ENCODE measurements at regions not wholly inside any gene's neighbourhood (a gene's known extent, or its start where the extent isn't known, plus 50 kb on each side); places are given as distances from the start of the nearest gene placed in this dataset.
"Not testable (repeated sequence)": the region's sequence is repeated elsewhere in the genome, so short reads cannot be mapped to it uniquely, and the experiment has no call there.

DNA sequence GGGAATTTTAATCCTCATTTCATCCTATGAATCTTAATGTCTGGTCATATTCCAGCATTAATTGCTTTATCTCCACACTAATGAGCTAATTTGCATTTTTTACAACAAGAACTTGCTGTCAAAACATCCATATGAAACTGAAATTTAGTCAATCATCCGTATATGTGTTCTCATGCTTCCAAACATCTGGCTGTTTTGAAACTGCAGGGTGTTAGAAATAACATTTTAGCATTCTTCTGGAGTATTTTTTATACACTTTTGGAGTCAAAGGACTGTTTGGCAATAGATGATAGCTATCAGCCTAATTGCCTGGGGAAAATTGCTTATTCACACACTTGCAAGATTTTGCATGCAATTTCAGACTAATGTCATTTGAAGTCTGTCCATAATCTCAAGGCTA lies 1639.3 kb downstream of the KCNT2 start:
- no peak for DNase-seq (ENCODE audit: low read depth, low spot score)
- H3K4me3 ChIP-seq (ENCODE audit: low read length): no peak overlapping the region

GRCh38 chr1:194959795-194960194 lies 1648.4 kb downstream of the KCNT2 start:
- no peak overlapping the region for H3K4me3 ChIP-seq (ENCODE audit: low read length)
- DNase-seq (ENCODE audit: low read depth, low spot score): no peak

DNA sequence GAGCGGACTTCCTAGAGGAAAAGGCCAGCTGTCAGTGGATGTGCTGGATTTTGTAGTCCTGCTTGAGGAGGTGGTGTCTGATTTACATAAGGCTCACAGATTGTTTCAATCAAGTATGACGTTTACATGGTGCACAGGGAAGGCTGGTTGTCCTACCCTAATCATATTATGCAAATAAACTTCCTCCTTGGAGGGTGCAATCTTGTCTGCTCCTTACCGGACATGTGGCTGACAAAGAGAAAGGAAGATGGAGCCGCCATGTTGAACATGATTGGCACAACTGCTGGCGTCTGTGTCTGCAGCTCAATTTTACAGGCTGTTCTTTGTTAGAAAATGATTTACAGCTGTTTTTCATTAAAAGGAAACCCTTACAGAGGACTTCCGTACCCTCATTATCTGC lies 1656.1 kb downstream of the KCNT2 start:
- H3K4me3 ChIP-seq (ENCODE audit: low read length): no peak overlapping the region
- DNase-seq (ENCODE audit: low read depth, low spot score): no peak

DNA sequence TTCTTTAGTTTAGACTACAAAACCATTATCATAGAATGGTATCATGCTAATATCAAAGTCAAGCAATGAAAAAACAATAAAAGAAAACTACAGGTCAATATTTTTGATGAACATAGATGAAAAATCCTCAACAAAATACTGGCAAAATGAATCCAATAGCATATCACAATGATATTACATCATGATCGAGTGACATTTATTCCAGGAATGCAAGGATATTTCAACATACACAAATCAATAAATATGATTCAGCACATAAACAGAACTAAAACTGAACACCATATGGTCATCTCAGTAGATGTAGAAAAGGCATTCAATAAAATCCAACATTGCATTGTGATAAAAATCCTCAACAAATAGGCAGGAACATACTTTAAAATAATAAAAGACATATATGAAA lies 1657.7 kb downstream of the KCNT2 start:
- no peak overlapping the region for H3K4me3 ChIP-seq (ENCODE audit: low read length)
- DNase-seq (ENCODE audit: low read depth, low spot score): no peak

DNA sequence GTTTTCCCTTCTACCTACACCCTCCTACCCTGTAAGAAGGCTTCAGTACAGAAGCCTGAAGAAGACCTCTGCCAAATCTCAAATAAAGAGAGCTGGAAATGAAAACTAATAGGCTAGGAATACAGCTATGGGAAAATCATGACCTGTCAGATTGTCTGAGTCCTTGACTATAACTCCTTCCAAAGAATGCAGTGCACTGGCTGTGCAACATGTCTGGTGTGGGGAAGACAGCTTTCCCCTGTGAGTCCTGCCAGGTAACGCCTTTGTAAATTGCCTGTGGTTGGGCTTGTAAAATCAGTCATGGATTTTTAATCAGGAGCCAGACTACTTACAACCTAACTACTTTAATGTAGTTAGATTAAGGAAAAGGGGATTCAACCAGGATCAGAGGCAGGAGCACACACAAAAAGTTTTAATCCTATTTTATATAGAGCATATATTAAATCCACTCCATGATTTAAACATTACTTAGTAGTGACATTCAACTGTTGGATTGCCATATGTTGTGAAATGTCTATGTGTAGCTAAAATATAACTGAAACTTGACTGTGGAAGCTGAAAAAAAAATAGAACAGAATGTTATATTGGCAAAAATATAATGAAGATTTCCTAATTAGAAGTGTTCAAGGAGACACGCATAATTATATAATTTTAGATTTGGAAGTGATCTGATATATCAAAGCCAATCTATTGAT lies 1667.8 kb downstream of the KCNT2 start:
- H3K4me3 ChIP-seq (ENCODE audit: low read length): no peak overlapping the region
- DNase-seq (ENCODE audit: low read depth, low spot score): no peak

- no peak overlapping the region for H3K4me3 ChIP-seq (ENCODE audit: low read length)
- DNase-seq (ENCODE audit: low read depth, low spot score): no peak
These were observed 1672.4 kb downstream of the KCNT2 start for GRCh38 chr1:194935864-194936263.

- no peak for DNase-seq (ENCODE audit: low read depth, low spot score)
- no peak overlapping the region for H3K4me3 ChIP-seq (ENCODE audit: low read length)
These were observed 1677.1 kb downstream of the KCNT2 start for GRCh38 chr1:194931166-194931565.

- no peak overlapping the region for H3K4me3 ChIP-seq (ENCODE audit: low read length)
- DNase-seq (ENCODE audit: low read depth, low spot score): no peak
These were observed 1678.1 kb downstream of the KCNT2 start for GRCh38 chr1:194930132-194930531.

DNA sequence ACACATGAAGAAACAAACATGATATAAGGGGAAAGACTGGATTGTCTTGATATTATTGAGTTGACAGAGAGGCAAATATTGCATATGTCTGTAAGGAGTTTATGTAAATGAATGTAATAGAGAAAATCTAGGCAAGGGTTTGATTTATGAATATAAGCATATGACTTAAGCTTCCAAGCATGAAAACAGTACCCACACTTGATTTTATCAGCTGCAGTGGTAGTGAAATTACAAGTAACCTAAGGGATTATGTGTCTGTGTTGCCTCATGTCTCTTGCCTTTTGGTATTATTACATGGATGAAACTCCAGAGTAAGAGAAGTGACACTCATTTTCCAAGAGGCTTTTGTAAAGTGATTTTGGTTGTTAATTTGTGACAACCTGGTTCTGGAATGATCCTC lies 1678.9 kb downstream of the KCNT2 start:
- H3K4me3 ChIP-seq (ENCODE audit: low read length): no peak overlapping the region
- no peak for DNase-seq (ENCODE audit: low read depth, low spot score)

DNA sequence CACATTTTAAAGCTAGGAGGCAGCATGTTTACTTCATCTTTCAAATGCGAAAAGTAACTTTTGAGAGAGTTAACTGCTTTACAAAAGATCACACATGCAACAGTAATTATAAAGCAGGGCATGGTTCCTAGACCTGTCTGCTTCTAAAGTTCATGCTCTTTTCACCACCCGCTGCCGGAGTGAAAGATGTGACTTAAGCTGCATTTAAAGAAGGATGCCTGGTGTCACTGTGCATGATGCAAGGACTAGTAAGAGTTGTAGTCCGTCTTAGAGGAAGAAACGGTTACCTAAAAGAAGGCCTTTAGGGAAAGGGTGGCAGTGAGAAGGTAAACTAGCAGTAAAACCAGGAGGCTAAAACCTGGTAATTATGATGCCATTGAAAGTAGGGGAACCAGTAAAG lies 1689.1 kb downstream of the KCNT2 start:
- no peak overlapping the region for H3K4me3 ChIP-seq (ENCODE audit: low read length)
- no peak for DNase-seq (ENCODE audit: low read depth, low spot score)

DNA sequence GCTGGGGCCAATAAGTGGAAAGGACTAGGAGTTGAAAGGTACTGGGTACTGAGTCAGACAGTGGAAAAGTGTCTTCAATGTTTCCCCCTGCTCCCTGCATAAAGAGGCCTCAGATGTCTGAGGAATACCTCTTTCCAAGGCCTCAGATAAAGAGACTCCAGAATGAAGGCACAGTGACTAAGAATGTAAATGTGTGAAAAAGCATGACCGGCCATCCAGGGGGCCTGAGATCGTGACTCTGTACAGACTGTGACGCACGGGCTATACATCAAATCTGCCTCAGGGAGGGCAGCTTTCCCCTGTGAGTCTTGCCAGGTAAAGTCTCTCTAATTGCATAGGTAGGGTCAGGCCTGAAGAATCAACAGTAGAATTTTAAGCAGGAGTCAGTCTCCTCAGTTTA lies 1690.5 kb downstream of the KCNT2 start:
- DNase-seq (ENCODE audit: low read depth, low spot score): no peak
- H3K4me3 ChIP-seq (ENCODE audit: low read length): no peak overlapping the region

DNA sequence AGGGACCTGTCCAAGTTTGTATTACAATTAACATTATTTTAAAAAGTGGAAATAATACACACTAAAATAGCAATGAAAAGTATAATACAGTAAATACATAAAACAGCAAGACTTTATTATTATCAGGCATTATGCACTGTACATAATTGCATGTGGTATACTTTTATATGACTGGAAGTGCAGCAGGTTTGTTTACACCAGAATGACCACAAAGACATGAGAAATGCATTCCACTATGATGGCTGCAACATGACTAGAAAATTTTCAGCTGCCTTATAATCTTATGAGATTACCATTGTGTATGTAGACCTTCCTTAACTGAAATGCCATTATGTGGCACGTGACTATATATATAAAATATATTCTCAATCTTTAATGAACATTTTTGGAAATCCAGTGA lies 1699.6 kb downstream of the KCNT2 start:
- no peak overlapping the region for H3K4me3 ChIP-seq (ENCODE audit: low read length)
- DNase-seq (ENCODE audit: low read depth, low spot score): no peak

- no peak for DNase-seq (ENCODE audit: low read depth, low spot score)
- no peak overlapping the region for H3K4me3 ChIP-seq (ENCODE audit: low read length)
These were observed 1704.7 kb downstream of the KCNT2 start for GRCh38 chr1:194903524-194903923.

DNA sequence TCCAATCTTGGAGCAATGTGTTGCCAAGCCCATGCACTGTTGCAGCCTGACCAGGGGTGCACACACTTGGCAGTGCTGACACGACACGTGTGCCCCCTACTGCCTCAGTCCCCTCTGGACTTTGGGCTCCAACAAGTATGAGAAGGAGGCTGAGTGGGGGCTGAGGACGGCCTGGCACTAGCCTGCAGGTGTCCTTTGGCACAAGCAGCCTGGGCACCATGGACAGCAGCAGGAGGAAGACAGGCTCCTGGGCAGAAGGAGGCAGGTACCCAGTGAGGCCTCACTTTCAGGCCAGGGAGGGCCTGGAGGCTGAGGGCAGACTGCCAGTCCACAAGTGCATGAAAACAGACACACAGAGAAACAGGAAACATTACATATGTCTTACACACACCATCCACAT lies 1702.9 kb upstream of the B3GALT2 start:
- no peak for DNase-seq (ENCODE audit: low read depth, low spot score)
- no peak overlapping the region for H3K4me3 ChIP-seq (ENCODE audit: low read length)

DNA sequence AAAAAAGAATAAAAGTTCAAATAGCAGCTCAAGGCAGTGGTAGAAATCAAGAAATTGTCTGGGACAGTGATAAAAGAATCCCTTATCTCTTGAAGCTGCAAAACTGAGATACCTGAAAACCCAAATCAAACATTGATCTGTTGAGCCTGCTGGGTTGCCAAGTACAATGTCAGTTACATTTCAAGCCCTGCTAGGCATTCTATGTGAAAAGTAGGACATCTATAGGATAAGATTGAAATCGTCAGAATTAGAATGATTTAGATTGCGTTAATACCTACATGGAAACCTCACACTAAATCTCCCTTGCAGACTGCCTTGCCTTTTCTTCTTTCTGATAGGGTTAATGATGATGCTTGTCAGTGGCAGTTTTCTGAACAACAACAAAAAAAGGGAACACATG lies 1684.4 kb upstream of the B3GALT2 start:
- no peak overlapping the region for H3K4me3 ChIP-seq (ENCODE audit: low read length)
- no peak for DNase-seq (ENCODE audit: low read depth, low spot score)

- no peak overlapping the region for H3K4me3 ChIP-seq (ENCODE audit: low read length)
- DNase-seq (ENCODE audit: low read depth, low spot score): no peak
These were observed 1679.7 kb upstream of the B3GALT2 start for GRCh38 chr1:194866153-194866552.

- DNase-seq (ENCODE audit: low read depth, low spot score): no peak
- no peak overlapping the region for H3K4me3 ChIP-seq (ENCODE audit: low read length)
These were observed 1679.0 kb upstream of the B3GALT2 start for GRCh38 chr1:194865383-194865782.

- DNase-seq (ENCODE audit: low read depth, low spot score): no peak
- no peak overlapping the region for H3K4me3 ChIP-seq (ENCODE audit: low read length)
These were observed 1675.7 kb upstream of the B3GALT2 start for GRCh38 chr1:194862129-194862528.

DNA sequence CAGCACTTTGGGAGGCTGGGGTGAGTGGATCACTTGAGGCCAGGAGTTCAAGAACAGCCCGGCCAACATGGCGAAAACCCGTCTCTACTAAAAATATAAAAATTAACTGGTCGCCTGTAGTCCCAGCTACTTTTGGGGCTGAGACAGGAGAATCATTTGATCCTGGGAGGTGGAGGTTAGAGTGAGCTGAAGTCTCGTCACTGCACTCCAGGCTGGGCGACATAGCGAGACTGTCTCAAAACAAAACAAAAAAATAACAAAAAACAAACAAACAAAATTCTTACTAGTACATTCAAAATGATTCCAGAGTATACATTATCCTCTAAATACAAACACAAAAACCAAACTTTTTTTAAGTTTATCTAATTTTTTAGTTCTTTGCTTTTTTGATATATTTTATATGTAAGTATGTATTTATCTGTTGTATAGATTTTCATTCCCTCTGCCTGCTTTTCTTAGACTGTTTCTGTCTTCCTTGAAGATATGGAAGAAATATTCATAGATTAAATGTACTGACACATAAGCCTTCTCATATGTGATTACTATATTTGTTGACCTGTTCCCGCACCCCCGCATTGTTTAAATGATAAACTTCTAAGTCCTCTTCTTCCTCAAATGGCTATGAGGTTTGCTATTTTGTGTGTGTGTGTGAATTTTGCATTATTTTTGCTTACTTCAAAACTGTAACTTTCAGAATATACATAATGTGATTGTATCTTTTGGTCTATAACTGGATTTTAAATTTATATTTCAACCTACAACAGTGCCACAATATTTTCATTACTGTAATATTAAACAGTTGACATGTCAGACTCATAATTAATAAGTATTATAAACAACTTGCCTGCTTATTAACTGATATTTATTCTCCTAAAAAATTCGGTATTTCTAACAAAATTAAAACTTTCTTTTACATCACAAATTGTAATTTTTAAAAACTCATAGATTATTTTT lies 1674.1 kb upstream of the B3GALT2 start:
- H3K4me3 ChIP-seq (ENCODE audit: low read length): no peak overlapping the region
- no peak for DNase-seq (ENCODE audit: low read depth, low spot score)

DNA sequence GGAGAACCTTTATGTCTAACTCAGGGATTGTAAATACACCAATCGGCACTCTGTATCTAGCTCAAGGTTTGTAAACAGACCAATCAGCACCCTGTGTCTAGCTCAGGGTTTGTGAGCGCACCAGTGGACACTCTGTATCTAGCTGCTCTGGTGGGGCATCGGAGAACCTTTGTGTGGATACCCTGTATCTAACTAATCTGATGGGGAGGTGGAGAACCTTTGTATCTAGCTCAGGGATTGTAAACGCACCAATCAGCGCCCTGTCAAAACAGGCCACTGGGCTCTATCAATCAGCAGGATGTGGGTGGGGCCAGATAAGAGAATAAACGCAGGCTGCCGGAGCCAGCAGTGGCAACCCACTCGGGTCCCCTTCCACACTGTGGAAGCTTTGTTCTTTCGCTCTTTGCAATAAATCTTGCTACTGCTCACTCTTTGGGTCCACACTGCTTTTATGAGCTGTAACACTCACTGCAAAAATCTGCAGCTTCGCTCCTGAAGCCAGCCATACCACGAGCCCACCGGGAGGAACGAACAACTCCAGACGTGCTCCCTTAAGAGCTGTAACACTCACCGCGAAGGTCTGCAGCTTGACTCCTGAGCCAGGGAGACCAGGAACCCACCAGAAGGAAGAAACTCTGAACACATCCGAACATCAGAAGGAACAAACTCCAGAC lies 1673.2 kb upstream of the B3GALT2 start:
- not testable (repeated sequence) for H3K4me3 ChIP-seq (ENCODE audit: low read length); DNase-seq (ENCODE audit: low read depth, low spot score)

Data from Jurkat, Clone E6-1 (cell line).